A673 (cell line): ENCODE measurements at regions not wholly inside any gene's neighbourhood (a gene's known extent, or its start where the extent isn't known, plus 50 kb on each side); places are given as distances from the start of the nearest gene placed in this dataset.

Experiments used
- CTCF ChIP-seq: fragments of 300-800, 200-600 bp; sonication (generic); conservative IDR thresholded peaks from 2 replicates; pipeline ENCODE4 v1.5.1; 2017; ENCODE audit warnings: low read depth, mild to moderate bottlenecking, antibody characterized with exemption, low read length, moderate library complexity, mixed read lengths
- EZH2 ChIP-seq: fragments of 200-600 bp; sonication (generic); IDR thresholded peaks from 2 replicates; pipeline ENCODE4 v1.6.1; 2017; ENCODE audit warnings: borderline replicate concordance, low read depth, mild to moderate bottlenecking, mixed read lengths, antibody characterized with exemption, low read length; ENCODE audit not compliant: poor library complexity, severe bottlenecking

GRCh38 chr18:65145312-65145711, 605.5 kb upstream of the CDH7 start:
- TF ChIP-seq CTCF (no peak), EZH2 (no peak)
